EH (cell line): ENCODE measurements at regions not wholly inside any gene's neighbourhood (a gene's known extent, or its start where the extent isn't known, plus 50 kb on each side); places are given as distances from the start of the nearest gene placed in this dataset.

ENCODE experiments used
- DNase-seq: peaks from one replicate; pipeline ENCODE4 v3.0.0-alpha.2; 2015; ENCODE audit warnings: low read depth

DNA sequence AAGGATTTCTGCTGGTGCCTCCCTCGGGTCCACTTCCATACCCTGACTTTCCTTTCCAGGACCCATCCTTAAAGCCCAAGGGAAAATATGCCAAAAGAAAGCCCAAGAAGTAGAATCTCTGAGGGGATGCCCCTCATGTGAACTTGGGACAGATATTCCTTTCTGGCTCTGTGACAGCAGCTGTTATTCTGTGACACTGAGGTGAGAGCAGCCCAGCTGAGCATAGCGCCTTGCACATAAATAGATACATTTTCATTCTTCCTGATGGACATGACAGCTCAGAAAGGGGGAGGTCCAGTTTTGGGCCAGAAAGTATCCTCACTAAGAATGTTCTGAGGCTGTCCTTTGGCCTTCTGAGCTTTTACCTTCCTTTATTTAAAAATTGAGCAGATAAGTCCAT lies 353.2 kb downstream of the SAMD5 start:
- no peak for DNase-seq

DNA sequence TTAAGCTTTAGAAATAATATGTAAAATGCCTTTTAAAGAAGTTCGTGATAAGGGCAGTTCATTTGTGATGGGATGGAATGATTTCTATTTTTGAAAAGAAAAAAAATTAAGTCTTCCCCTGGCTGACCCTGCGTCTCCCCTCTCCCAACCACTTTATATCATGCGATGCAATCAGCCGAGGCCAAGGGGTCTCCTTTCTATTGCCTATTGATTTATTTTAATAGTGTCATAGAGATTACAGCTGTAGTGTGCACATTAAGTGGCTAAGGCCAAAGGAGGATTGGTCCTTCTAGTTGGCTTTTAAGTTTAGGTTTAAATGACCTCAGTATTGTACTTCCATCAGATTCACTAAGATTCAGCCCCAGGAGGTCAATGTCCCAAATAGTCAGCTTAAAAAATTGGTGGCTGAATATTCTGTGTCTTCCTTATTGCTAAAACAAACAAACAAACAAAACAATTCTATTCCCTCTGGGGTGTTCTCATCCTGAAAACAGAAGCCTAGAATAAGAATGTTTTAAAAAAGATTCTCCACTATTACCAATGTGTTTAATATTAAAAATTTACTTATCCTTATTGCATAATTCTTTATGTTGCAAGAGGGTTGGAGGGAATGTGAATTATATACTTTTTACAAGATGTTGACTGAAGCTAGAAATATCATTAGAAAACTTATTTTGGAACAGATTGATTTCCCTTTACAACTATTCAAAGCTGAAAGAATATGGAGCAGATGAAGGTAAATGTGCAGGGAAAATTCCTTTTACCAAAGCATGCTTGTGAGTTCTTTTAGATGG lies 359.1 kb downstream of the SAMD5 start:
- DNase-seq = no peak

- DNase-seq = peak; percentile 53
Observed at GRCh38 chr6:147868427-147869190, 360.1 kb downstream of the SAMD5 start.

DNA sequence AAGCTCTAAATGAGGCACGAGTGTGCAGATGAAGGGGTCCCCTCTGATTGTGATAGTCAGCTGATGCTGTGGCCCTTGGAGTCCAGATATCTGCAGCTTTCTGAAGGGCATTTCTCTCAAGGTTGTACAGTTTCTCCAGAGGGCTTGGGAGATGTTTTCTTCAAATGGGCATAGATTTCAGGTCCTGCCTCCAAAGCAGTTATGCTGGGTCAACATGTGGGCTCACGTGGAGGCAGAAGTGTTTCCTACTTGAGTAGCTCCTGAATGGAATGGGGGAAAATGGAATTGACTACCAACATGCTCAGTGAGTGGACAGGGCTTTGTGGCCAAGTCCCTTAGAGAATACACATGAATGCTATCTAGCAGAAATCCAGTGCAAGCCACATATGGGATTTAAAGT lies 360.7 kb downstream of the SAMD5 start:
- no peak for DNase-seq

DNA sequence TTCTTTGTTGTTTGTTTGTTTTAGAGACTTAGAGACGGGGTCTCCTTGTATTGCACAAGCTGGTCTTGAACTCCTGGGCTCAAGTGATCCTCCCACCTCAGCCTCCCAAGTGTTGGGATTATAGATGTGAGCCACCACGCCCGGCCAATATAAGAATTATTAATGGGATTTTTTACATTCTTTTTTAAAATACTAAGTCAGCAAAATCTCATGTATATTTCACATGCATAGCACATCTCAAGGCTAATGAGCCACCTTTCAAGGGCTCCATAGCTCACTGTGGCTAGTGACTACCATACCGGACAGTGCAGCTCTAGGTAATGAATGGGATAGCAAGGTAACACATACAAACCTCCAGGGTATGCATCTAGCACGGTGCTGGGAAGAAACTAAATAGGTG lies 361.4 kb downstream of the SAMD5 start:
- DNase-seq = no peak

GRCh38 chr6:147870506-147871110 lies 362.1 kb downstream of the SAMD5 start:
- no peak for DNase-seq

DNA sequence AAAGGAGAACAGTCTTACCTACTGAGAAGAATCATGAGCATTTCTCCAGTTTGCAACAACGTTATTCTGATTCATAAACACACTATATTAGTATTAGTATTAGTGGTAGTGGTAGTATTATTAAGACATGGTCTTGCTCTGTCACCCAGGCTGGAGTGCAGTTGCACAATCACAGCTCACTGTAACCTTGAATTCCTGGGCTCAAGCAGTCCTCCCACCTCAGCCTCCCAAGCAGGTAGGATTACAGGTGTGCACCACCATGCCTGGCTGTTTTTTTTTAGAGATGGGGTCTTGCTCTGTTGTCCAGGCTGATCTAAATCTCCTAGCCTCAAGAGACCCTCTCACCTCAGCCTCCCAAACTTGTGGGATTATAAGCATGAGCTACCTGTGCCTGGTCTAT lies 363.5 kb downstream of the SAMD5 start:
- no peak for DNase-seq

DNA sequence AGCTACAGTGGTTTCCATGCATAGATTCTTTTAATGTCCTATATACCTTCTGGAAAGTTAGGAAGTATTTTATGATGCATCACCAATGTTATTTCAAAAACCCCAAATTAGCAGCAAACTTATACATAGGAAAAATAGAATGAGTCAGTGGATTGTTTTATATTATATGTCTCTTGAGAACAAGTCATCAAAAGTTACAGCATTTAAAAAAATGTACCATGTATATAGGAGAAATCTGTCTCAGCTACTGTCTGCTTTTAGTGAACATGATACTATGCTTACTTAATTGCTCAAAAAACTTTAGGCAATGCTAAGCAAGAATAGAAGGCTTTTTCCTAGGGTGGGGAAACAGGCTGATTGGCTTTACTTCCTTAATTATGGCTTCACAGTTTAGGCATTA lies 365.3 kb downstream of the SAMD5 start:
- peak; percentile 47 for DNase-seq

GRCh38 chr6:147874322-147874721 lies 365.8 kb downstream of the SAMD5 start:
- DNase-seq = no peak

GRCh38 chr6:147879031-147879580 lies 370.6 kb downstream of the SAMD5 start:
- DNase-seq = no peak

DNA sequence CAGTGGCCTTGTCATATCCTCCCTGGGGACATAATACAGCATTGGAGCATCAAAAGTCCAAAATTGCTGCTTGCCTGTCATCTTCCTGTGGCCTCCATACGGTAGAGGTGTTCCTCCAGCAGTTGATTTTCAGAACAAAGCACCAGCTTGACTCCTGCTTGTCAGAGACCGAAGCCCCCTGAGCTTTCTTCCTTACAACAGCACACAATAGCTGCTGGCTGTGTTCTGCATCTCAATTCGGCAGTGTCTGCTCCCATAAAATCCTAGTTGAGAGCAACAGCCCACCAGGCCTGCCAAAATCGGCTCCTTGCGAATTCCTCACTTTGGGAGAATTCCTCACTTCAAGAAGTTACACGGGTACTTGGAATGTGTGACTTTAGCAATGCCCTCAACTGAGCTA lies 372.9 kb downstream of the SAMD5 start:
- no peak for DNase-seq

- no peak for DNase-seq
Observed at GRCh38 chr6:147888374-147888773, 379.9 kb downstream of the SAMD5 start.

DNA sequence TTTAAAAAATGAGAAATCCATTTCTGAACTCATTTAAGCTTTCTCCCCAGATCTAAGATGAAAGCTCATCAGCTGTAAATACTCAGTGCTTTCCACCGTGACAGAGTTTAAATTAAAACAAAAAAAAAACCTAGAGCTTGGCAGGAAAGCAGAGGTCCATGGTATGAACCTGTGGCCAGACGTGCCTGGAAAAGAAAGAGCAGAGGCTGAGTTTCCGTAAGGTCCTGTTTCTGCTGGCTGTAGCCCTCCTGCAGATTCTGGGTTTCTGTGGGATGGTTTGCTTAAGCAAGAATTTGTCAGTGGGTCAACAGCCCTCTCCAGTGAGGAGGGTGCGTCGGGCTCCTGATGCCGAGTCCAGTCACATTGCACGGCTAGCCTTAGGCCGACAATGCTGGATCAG lies 383.2 kb downstream of the SAMD5 start:
- no peak for DNase-seq

DNA sequence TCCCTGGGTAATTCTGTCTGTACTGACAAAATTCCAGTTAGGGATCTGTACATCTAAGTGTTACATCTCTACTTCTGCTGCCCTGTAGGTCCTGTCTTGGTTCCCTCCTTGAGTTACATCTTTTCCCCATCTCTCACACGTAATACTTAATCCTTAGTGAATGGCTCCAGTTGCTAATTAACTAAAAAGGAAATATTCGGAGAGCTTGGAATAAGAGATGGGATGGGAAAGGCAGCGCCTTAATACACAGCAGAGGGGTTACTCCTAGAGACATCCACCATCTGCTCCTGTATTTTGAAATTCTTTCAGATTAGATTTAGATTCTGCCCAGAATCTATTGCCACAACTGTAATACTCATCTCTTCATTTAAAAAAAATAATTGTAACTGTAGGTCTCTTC lies 384.0 kb downstream of the SAMD5 start:
- DNase-seq = no peak

GRCh38 chr6:147895272-147895671 lies 386.8 kb downstream of the SAMD5 start:
- DNase-seq = no peak

DNA sequence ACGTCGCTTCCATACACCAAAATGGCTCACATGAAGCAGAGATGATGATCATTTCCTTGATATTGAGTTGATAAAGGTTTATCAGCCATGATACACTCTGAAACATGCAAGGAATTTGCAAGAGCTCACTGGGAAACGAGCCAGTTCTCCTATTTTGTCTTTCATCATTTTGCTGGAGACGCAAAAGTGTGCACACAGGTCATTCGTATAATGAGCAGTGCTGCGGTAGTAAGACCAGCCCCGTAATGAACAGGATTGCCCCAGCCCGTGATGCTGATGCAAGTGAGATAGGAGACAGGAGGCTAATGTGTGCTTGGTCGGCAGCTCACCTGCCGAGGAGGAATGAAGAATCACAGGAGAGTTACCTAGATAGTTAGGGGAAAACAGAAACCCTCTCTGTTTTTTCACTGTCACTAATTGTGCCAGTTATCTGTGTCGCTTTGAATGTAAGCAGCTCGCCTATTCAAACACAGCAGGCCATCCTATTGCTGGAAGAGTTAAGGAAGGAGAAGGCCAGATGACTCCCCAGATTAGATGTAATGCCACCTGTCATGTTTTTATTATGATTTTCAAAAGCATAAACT lies 391.8 kb downstream of the SAMD5 start:
- DNase-seq = no peak

DNA sequence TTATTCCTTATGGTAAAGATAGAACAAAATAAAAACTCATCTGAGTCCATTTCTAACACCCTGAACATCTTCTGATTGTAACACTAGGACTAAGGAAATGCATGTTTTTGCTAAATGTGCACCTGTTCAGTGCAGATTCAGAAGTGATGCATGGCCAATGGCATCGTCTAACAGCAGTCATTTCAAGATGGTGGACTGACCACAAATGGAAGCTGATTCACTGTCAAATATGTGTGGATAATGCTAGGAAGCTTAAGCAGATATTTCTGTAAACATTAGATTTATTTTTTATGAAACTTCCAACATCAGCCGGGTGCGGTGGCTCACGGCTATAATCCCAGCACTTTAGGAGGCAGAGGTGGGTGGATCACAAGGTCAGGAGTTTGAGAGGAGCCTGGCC lies 394.8 kb downstream of the SAMD5 start:
- no peak for DNase-seq

DNA sequence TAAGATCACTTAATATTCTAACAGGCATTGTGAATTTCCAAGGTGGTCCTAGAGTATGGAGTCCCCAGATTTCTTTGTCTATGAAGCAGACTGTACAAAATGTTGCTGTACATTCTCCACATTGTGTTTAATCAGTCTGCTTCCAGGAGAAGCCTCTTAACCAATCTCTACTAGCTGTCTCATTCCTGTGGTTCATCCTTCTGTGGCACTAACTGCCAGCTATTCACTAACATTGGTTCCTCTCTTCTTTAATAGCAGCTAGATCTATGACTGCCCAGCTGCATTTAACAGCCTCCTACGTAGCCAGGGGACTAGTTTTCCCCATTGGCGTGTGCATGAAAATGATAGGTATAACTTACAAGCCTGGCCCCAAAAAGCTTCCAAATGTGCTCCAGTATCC lies 395.4 kb downstream of the SAMD5 start:
- peak; percentile 48 for DNase-seq

DNA sequence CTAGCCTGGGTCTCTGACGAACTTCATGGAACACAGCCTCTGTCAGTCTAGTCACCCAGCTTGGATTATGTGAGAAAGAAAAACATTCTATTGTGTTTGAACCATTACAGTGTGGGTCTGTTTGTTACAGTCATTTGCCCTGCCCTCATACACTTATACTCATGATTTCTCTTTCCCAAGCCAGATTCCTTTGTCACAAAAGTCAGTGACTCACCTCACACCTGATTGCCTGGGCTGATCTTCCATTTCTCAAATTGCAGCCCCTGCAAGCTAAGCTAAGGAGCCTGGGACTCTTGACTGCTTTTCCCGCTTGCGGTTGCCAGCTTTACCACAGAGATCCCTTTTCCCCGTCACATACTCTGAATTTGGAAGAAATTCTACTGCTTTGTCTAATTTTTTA lies 395.9 kb downstream of the SAMD5 start:
- no peak for DNase-seq

- peak; percentile 62 for DNase-seq
Observed at GRCh38 chr6:147905711-147906110, 397.2 kb downstream of the SAMD5 start.

GRCh38 chr6:147906361-147906760 lies 397.9 kb downstream of the SAMD5 start:
- DNase-seq = peak; percentile 69

DNA sequence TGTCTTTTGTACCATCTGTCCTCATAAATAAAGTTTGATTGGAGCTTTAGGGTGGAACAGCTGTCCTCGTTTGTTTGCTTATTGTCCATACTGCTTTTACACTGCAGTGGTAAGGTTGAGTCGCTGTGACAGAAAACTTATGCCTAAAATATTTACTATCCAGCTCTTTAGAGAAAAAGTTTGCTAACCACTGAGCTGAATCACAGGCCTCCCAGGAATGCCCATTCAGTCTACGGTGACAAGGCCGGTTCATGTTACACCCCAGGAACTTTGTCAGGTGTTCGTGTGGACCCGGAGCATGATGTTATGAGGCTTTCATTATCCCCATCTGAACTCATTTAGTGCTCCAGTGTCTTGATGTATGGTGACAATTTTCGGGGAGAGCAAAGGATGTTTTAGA lies 401.1 kb downstream of the SAMD5 start:
- peak; percentile 61 for DNase-seq

DNA sequence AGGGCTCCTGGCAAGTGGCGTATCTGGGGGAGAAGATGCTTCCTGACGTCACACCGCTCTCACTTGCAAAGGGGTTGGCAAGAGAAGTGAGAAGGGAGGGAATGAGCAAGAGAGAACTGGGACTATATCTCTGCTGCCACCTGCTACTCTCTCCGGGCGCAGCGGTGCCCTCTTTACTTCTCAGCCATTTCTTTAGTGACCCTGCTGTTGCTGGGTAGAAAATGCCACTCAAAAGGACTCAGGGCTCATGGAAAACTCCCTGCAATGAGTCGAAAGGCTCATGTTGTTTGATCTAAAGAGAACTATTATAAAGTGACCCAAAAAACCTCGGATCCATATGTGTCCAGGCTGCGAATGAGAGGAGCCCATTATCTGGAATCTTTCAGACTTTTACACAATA lies 401.8 kb downstream of the SAMD5 start:
- DNase-seq = no peak
